ELR (cell line): ENCODE measurements at regions not wholly inside any gene's neighbourhood (a gene's known extent, or its start where the extent isn't known, plus 50 kb on each side); places are given as distances from the start of the nearest gene placed in this dataset.

Experiments used
- DNase-seq: peaks from one replicate; pipeline ENCODE4 v3.0.0-alpha.2; 2015; ENCODE audit warnings: low read depth

- DNase-seq = no peak
Observed at GRCh38 chr3:86282106-86282787, 708.7 kb downstream of the VGLL3 start.

DNA sequence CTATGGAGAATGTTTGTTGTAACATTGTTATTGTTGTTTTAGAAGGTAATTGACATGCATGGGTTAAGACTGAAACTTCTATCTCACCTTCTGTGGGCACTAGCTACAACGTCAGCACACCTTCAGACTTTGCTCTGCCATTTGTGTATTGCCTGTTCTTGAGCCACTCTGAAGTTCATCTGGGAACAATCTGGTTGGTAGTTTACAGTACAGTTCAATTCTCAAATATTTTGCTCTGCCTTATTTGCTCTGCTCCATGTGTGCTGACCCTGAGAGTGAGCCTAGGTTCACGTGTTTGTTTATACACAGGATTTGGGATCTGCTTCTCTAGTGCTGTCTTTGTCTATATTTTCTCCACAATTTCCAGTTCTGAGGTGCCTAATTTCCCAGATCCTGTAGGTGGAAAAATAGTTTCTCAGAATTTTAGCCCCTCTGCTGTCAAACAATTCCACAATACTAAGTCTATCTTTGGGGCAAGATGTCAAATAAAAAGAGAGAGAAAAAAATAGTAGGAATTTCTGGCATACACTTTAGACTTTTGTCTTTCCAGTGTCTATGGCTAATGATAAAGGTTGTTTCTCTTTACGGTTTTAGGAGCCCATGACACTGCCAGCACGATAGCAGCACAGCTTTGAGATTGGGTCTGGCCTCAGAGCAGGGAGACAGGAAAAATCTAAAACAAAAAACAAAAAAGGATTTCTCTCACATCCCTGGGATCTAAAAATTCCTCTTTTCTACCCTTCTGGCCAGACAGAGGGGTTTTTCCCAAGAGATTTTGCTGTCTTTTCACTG is 721.4 kb downstream of the VGLL3 start:
- no peak for DNase-seq

- no peak for DNase-seq
Observed at GRCh38 chr3:86257955-86258641, 732.9 kb downstream of the VGLL3 start.

DNA sequence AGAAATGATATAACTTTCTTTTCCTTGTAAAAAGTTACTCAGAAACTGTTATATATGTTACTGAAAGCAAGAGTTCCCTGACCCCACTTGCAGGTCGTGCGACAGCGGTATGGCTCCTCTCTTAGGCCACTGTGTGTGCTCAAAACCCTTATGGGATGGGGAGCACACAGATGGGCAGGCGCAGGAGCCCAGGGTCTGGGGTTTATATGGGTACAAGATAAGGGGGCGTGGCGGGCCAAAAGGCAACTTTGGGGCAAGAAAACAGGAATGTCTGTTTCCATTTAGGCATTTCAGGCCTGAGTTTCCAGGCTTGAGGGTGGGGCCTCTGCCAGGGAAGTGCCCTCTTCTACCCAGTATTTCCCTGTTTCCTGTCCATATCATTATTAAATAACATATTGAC is 736.5 kb downstream of the VGLL3 start:
- DNase-seq = no peak

DNA sequence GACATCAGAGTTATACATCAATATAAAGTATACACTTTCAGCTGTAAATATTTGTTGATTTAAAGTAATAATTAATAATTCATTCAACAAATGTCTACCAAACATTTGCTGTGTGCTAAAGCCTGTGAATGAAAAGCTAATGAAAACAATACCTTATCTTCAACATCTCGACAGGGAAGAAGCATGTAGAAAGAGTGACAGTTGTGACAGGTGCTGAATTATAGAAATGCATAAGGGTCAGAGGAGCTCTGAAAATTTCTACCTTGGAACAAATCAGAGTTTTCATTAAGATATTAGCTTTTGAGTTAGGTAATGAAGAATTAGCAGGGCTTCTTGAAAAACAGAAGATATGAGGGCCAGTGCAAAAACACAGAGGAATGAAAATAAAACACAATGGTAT is 739.2 kb downstream of the VGLL3 start:
- DNase-seq = no peak

DNA sequence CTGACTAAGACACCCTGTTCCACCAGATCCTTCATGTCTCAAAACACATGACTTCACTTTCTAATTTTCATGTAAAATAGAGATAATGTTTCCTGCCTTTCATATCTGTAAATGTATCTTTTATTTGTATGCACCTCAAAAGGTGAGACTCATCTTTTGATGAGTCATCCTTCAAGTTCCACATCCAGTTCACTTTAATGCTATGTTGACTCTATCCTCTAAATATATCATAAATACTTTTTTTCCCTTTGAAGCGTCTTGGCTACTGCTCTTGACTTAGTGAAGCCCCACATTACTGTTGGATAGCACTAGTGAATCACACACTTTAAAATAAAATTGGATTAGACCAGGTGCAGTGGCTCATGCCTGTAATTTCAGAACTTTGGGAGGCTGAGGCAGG is 741.1 kb downstream of the VGLL3 start:
- DNase-seq = no peak

DNA sequence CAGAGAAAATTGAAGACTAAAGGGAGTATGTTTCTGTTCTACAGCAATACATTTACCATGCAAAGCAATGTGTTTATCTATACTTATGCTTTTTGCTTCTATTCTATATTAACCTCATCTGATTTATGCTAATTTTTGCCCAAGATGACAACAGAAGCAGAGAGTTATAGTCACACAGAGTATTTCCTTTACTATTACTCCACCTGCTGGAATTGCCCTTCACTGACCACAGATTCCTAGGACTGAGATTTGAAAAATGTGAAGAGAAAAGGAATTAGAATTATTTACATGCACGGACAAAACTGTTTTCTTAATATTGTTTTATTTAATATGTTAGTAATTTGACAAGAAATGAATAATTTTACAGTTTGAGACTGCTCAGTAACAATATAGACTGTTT is 745.6 kb downstream of the VGLL3 start:
- no peak for DNase-seq

DNA sequence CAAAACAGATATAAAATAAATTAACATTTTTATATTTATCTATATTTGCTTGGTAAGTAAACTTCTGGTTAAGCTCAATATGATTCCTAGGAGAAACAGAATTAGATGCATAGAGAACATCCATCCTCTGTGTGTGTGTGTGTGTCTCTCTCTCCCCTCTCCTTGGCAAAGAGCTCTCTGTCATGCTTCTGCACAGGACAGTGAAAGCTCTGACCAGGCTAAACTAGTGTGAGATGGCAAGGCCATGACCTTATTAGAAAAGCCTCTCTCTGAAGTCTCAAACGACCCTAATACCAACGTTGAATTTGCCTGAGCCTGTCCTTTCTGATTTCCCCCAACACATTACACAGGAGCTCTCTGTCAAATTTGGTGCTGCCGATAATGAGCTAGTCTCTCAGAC is 746.0 kb downstream of the VGLL3 start:
- no peak for DNase-seq

DNA sequence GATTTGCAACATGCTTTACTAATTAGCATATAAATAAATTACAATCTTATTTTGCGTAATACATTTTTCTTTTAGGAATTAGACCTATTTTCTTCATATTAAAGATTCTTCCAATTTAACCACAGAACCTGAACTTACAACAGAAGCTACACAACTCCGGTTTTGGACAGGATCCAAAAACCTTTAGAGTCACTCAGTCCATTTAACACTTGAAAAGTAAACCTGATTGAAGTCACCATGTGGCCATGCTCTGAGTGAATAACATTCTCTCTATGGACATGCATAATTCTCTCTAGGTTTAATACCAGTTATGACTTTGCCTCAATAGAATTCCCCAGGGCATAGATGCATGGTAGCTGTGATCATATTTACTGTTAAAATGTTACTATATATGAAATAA is 751.0 kb downstream of the VGLL3 start:
- DNase-seq = no peak

GRCh38 chr3:86234506-86235254 is 756.3 kb downstream of the VGLL3 start:
- no peak for DNase-seq

GRCh38 chr3:86230762-86231161 is 760.2 kb downstream of the VGLL3 start:
- no peak for DNase-seq

DNA sequence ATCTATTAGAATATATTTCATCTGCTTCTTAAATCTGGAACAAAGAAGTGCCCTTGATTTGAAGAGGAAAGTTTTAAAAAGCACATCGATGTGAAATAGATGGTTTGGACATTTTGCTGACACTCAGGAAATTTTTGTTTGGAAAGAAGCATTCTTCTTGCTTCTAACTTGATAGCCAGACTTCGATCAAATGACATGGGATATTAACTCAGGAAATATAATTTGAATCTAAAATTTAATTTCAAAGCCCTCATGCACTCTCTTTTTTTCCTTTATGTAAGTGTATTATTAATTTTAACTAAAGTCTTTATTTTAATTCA is 761.2 kb downstream of the VGLL3 start:
- DNase-seq = no peak

GRCh38 chr3:86229086-86229774 is 761.7 kb downstream of the VGLL3 start:
- no peak for DNase-seq

GRCh38 chr3:86228101-86228500 is 762.8 kb downstream of the VGLL3 start:
- DNase-seq = no peak

GRCh38 chr3:86225461-86225860 is 765.5 kb downstream of the VGLL3 start:
- no peak for DNase-seq

- DNase-seq = no peak
Observed at GRCh38 chr3:86221601-86222000, 769.3 kb downstream of the VGLL3 start.

GRCh38 chr3:86208772-86209171 is 782.2 kb downstream of the VGLL3 start:
- no peak for DNase-seq

DNA sequence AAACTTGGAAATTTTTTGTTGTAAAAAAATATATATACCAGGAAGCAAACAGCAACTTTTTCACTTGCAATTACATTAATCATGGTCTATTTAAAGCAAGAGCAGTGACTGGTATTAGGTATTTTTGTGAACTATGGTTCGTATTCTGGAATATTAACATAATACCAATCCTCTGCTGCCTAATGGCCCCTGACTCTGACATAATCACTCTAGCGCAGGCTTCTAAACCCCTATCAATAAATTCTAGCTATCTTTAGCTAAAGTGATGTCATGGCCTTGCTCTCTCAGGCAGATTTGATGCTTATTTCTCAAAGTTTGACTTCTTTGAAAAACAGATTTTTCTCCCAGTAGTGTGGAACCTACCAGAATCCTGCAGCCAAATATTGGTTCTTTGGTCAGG is 808.3 kb downstream of the VGLL3 start:
- DNase-seq = no peak

DNA sequence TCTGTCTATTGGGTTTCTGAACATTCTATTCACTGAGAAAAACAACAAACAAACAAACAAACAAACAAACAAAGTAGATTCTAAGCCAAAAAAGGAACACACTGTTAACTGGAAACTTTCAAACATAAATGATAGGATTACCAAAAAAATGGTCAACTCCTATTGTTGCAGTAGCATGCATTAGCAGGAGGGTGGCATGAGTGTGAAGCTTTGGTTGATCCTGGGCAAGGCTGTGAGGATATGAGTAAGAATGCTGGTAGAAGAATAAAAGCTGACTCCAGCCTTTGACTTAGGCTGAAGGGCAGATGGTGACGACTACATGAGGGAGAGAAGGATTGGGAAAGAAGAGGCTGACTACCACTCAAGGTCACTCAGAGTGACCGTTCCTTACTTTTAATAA is 810.3 kb downstream of the VGLL3 start:
- DNase-seq = no peak

DNA sequence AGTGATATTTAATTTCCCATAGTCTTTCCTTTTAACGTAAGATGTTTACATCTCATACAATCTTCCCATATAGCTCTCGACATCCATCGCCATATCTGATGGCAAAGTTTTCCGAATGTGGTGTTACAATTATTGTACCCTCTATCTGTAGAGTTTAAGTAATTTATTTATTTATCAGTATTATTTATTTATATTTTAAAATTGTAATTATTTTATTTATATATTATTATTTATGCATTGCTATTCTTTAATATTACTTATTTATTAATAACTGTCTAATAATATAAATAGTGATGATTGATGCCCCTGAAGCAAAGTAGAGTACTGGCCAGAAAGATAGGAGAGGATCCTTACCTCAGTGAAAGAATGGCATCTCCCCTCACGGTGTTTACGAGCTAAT is 812.9 kb downstream of the VGLL3 start:
- DNase-seq = no peak

DNA sequence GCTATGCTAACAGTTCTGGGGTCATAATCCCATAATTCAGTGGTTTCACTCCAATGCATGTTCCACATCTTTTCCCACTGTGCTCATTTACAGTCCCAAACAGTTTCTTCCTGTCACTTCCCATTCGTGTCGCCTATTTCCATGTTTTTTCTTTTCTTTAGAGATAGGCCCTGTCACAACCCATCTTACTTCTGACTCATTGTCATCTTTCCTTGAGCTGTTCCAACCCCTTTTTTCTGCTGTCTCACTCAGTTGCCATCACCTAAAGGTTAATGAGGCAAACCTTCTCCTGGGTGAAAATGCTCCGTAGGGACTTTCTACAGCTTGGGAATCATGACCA is 814.5 kb downstream of the VGLL3 start:
- DNase-seq = no peak
